ENCODE measurements at regions not wholly inside any gene's neighbourhood (a gene's known extent, or its start where the extent isn't known, plus 50 kb on each side); places are given as distances from the start of the nearest gene placed in this dataset.
"Not testable (repeated sequence)": the region's sequence is repeated elsewhere in the genome, so short reads cannot be mapped to it uniquely, and the experiment has no call there.

DNA sequence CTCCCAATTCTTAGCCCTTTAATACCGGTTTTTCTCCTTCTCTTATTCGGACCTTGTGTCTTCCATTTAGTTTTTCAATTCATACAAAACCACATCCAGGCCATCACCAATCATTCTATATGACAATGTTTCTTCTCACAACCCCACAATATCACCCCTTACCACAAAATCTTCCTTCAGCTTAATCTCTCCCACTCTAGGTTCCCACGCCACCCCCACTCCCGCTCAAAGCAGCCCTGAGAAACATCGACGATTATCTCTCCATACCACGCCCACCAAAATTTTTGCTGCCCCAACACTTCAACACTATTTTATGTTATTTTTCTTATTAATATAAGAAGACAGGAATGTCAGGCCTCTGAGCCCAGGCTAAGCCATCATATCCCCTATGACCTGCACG, 99.5 kb upstream of the PPM1J start:
- not testable (repeated sequence) for TF ChIP-seq POLR2A, POLR2AphosphoS5 (IDR thresholded peaks at IDR 0.05)
